Thoracic aorta (tissue), 2 donors: ENCODE measurements at regions not wholly inside any gene's neighbourhood (a gene's known extent, or its start where the extent isn't known, plus 50 kb on each side); places are given as distances from the start of the nearest gene placed in this dataset.

Experiments used
- ATAC-seq: fragments of 150-250 bp; one replicate; pipeline ENCODE4 v1.8.0; 2017; ENCODE audit warnings: low read depth; ENCODE audit not compliant: insufficient number of reproducible peaks, low FRiP score
- DNase-seq: peaks from one replicate; pipeline ENCODE4 v3.0.0-alpha.2; 2020; ENCODE audit warnings: low spot score
- H3K27ac ChIP-seq, 2 donors: fragments of 200-600 bp; sonication (generic); 1 replicate in 1 of 2; 2 replicates in 1 of 2; pipeline ENCODE4 v1.5.1; 2016; ENCODE audit warnings: mild to moderate bottlenecking in 2 of 2, moderate library complexity in 2 of 2
- H3K27me3 ChIP-seq: fragments of 200-600 bp; sonication (generic); replicated peaks from 2 replicates; pipeline ENCODE4 v1.6.0; 2016; ENCODE audit warnings: mild to moderate bottlenecking; ENCODE audit not compliant: insufficient read depth
- H3K36me3 ChIP-seq: fragments of 200-600 bp; sonication (generic); one replicate; pipeline ENCODE4 v1.5.1; 2016
- H3K4me1 ChIP-seq, 2 donors: fragments of 200-600 bp; sonication (generic); 1 replicate in 1 of 2; 2 replicates in 1 of 2; pipeline versions ENCODE4 v1.5.1 to v1.6.0; 2016; ENCODE audit warnings: low read depth in 2 of 2, mild to moderate bottlenecking in 1 of 2; ENCODE audit not compliant: control insufficient read depth in 1 of 2
- H3K4me3 ChIP-seq: fragments of 200-600 bp; sonication (generic); 2 replicates; pipeline ENCODE4 v1.5.1; 2016; ENCODE audit warnings: mild to moderate bottlenecking
- H3K9me3 ChIP-seq: fragments of 200-600 bp; sonication (generic); 2 replicates; pipeline ENCODE4 v1.5.1; 2016
- CTCF ChIP-seq: fragments of 200-600 bp; sonication (generic); IDR thresholded peaks from one replicate; pipeline ENCODE4 v1.5.1; 2019; ENCODE audit warnings: antibody characterized with exemption

DNA sequence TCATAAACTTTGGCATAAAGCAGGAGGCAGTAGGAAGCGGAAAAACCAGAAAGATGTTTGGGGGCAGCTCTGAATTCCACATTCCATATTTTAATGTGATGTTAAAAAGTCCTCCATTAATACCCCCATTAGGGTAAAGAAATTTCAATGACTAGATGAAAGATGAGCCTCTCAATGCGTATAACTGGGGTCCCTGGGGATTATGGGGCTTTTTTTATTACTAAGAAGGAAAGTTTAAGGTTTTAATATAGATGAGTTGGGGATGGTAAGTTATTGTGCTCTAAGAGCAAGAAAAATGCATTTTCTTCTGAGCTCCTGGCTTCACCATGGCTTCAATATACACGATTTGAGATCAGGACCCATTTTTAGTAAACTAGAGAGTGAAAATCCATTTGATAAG is 321.9 kb downstream of the CDK5RAP2 start:
- no peak for TF ChIP-seq CTCF
- H3K27ac ChIP-seq = no peak overlapping the region
- no peaks in the 10 kb centered on the region for H3K27me3 ChIP-seq
- H3K36me3 ChIP-seq = no peaks in the 10 kb centered on the region
- peaks cover 0 to 10% of the 10 kb centered on the region in 2 donors for H3K4me1 ChIP-seq
- H3K9me3 ChIP-seq = no peaks in the 10 kb centered on the region
- ATAC-seq = no peak
- no peak for DNase-seq
- no peak overlapping the region for H3K4me3 ChIP-seq

GRCh38 chr9:120257483-120257882 is 322.5 kb downstream of the CDK5RAP2 start:
- no peaks in the 10 kb centered on the region for H3K36me3 ChIP-seq
- TF ChIP-seq CTCF = no peak
- ATAC-seq = no peak
- no peak overlapping the region for H3K4me3 ChIP-seq
- peaks cover 0 to 10% of the 10 kb centered on the region in 2 donors for H3K4me1 ChIP-seq
- no peaks in the 10 kb centered on the region for H3K9me3 ChIP-seq
- DNase-seq = no peak
- H3K27ac ChIP-seq = no peak overlapping the region
- no peaks in the 10 kb centered on the region for H3K27me3 ChIP-seq

DNA sequence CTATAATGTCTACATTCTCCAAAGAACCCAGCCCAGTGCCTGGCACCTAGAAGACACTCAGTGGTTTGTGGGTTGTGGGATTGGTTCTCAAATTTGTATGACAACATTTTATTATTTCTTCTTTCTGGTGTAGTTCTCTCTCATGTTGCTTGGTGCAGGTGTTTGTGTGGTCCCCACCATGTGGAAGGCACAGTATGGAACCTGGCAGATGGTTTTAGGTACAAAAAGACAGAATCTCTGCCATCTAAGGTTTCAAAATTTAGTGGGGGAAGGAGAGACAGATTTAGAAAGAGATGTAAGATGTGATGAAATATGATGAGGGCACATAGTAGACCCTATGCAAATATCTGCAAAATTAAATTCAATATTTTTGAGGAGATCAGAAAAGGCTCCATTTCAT is 323.8 kb downstream of the CDK5RAP2 start:
- ATAC-seq = no peak
- Histone ChIP-seq H3K27ac (no peak overlapping the region), H3K36me3 (no peaks in the 10 kb centered on the region), H3K27me3 (no peaks in the 10 kb centered on the region), H3K9me3 (no peaks in the 10 kb centered on the region), H3K4me1 (peaks cover 0 to 10% of the 10 kb centered on the region in 2 donors), H3K4me3 (no peak overlapping the region)
- TF ChIP-seq CTCF = no peak
- DNase-seq = no peak

- TF ChIP-seq CTCF = no peak
- Histone ChIP-seq H3K4me3 (no peak overlapping the region), H3K27me3 (no peaks in the 10 kb centered on the region), H3K9me3 (no peaks in the 10 kb centered on the region), H3K27ac (no peak overlapping the region), H3K36me3 (no peaks in the 10 kb centered on the region), H3K4me1 (peaks cover 0 to 3% of the 10 kb centered on the region in 2 donors)
- ATAC-seq (no peak), DNase-seq (no peak)
Measured at GRCh38 chr9:120252248-120252647, 327.7 kb downstream of the CDK5RAP2 start.

GRCh38 chr9:120242116-120242811 is 337.7 kb downstream of the CDK5RAP2 start:
- Histone ChIP-seq H3K36me3 (no peaks in the 10 kb centered on the region), H3K27me3 (no peaks in the 10 kb centered on the region), H3K27ac (no peak overlapping the region), H3K4me1 (no peaks in the 10 kb centered on the region), H3K9me3 (no peaks in the 10 kb centered on the region), H3K4me3 (no peak overlapping the region)
- DNase-seq (no peak), ATAC-seq (no peak)
- TF ChIP-seq CTCF = no peak
